Body of pancreas (tissue), 4 donors: ENCODE measurements at regions not wholly inside any gene's neighbourhood (a gene's known extent, or its start where the extent isn't known, plus 50 kb on each side); places are given as distances from the start of the nearest gene placed in this dataset.

ENCODE experiments used
- POLR2A ChIP-seq, 3 donors: fragments of 450-650 bp; IDR thresholded peaks; one replicate each; pipeline ENCODE4 v1.6.1; 2016; ENCODE audit warnings: antibody characterized with exemption in 3 of 3, mild to moderate bottlenecking in 2 of 3
- TF ChIP-seq, protein P1 (sequence below), 7 experiments: fragments of 450-650 bp in 4 of 7; fragments of 200-600 bp in 3 of 7; sonication (generic) in 3 of 7; IDR thresholded peaks; one replicate each; pipeline ENCODE4 v1.5.1; 2016 to 2019; ENCODE audit warnings: antibody characterized with exemption in 7 of 7

DNA sequence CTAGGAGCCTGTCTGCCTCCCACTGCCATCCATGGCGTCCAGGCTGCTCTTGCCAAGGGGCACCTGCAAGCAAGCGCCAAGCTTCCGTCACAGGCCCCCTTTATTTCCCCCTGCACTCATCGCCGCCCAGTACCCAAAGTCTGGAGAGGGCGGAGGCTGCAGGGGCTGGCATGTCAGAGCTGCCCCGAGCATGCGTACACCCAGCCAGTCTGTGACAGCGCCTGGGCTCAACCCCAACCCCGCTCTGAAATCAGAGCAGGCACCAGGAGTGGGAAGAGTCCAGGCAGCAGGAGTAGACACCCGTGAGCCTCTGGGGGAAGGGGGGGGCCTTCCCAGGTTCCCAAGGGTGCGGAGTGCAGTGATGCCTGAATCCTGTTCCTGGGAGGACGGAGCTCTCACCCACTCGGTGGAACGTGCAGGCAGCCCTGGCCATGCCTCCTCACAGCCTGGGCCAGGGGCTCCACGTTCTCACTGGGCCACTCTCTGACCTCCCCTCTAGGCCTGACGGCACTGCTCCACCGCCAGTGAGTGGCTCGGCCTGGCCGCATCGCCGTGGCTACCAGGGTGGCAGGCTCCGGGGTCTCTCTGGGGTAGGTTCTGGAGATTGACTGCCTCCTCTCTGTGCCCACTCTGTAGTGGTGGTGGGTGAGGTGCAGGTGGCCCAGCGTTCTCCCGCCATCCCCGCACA, 469.0 kb downstream of the CDH9 start:
- TF ChIP-seq, protein P1, sequence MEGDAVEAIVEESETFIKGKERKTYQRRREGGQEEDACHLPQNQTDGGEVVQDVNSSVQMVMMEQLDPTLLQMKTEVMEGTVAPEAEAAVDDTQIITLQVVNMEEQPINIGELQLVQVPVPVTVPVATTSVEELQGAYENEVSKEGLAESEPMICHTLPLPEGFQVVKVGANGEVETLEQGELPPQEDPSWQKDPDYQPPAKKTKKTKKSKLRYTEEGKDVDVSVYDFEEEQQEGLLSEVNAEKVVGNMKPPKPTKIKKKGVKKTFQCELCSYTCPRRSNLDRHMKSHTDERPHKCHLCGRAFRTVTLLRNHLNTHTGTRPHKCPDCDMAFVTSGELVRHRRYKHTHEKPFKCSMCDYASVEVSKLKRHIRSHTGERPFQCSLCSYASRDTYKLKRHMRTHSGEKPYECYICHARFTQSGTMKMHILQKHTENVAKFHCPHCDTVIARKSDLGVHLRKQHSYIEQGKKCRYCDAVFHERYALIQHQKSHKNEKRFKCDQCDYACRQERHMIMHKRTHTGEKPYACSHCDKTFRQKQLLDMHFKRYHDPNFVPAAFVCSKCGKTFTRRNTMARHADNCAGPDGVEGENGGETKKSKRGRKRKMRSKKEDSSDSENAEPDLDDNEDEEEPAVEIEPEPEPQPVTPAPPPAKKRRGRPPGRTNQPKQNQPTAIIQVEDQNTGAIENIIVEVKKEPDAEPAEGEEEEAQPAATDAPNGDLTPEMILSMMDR (IDR thresholded peaks at IDR 0.05): no peak
- TF ChIP-seq POLR2A (IDR thresholded peaks at IDR 0.05): no peak
